ENCODE measurements at regions not wholly inside any gene's neighbourhood (a gene's known extent, or its start where the extent isn't known, plus 50 kb on each side); places are given as distances from the start of the nearest gene placed in this dataset.

- Histone ChIP-seq H3K79me1 (ENCODE audit: low read depth in 1 of 2, low read length in 2 of 2) (no peaks in the 10 kb centered on the region), H3K27me3 (ENCODE audit: control insufficient read depth, insufficient read depth, low read length) (no peaks in the 10 kb centered on the region), H3K56ac (ENCODE audit: extremely low read depth, insufficient read depth, low read length) (no peak overlapping the region), H3K9ac (ENCODE audit: low read depth, low read length) (no peak overlapping the region), H3K9me1 (ENCODE audit: insufficient read depth, low read length) (no peaks in the 10 kb centered on the region), H2BK120ac (ENCODE audit: low read depth, low read length) (no peak overlapping the region), H4K8ac (ENCODE audit: low read depth in 2 of 2, low read length in 2 of 2) (no peak overlapping the region), H3K36me3 (ENCODE audit: control insufficient read depth, insufficient read depth, low read length) (no peaks in the 10 kb centered on the region), H4K5ac (ENCODE audit: low read depth, low read length) (no peak overlapping the region), H2AK5ac (ENCODE audit: low read depth, low read length) (no peak overlapping the region), H3K27ac (ENCODE audit: insufficient read depth, low read length) (no peak overlapping the region), H2BK20ac (ENCODE audit: low read depth, low read length) (no peak overlapping the region), H2BK5ac (ENCODE audit: low read depth, low read length, poor library complexity, severe bottlenecking) (no peak overlapping the region), H3K14ac (replicated peaks; ENCODE audit: low read depth, low read length) (no peak overlapping the region), H4K91ac (ENCODE audit: insufficient read depth, low read depth, low read length) (no peak overlapping the region), H3K4me3 (ENCODE audit: insufficient read depth, low read depth, low read length) (no peak overlapping the region), H4K20me1 (ENCODE audit: insufficient read depth, low read length) (no peaks in the 10 kb centered on the region), H3K4me1 (ENCODE audit: control insufficient read depth, insufficient read depth, low read length) (no peaks in the 10 kb centered on the region), H3K4ac (ENCODE audit: low read depth, low read length) (no peak overlapping the region), H2BK15ac (ENCODE audit: low read depth, low read length) (no peak overlapping the region), H3K9me3 (ENCODE audit: control insufficient read depth, insufficient read depth, low read length) (peaks cover 11% of the 10 kb centered on the region), H2AFZ (replicated peaks; ENCODE audit: low read length, poor library complexity) (no peak overlapping the region), H3K18ac (ENCODE audit: low read depth, low read length) (no peak overlapping the region), H3K23ac (ENCODE audit: low read depth, low read length) (no peak overlapping the region), H3K4me2 (ENCODE audit: low read depth, low read length) (no peak overlapping the region), H2AK9ac (replicated peaks; ENCODE audit: low read depth, low read length, poor library complexity) (no peak overlapping the region)
- no peak for TF ChIP-seq SMC3 (IDR thresholded peaks at IDR 0.05; ENCODE audit: low read depth, low read length)
- TF ChIP-seq POLR2A (IDR thresholded peaks at IDR 0.05; ENCODE audit: low read depth, low read length) = no peak
- no peak for TF ChIP-seq RFX5 (IDR thresholded peaks at IDR 0.05; ENCODE audit: low read depth, low read length)
- intact Hi-C loops (cut with micrococcal nuclease) (no loop called here), dilution Hi-C loops (cut with HindIII; ENCODE audit: low sequenced_read_pairs, unreplicated experiment) (no loop called here), in situ Hi-C loops (cut with MboI; ENCODE audit: low sequenced_read_pairs) (no loop called here)
- CTCF ChIA-PET = interaction anchor here (0.5 kb wide), 1 partner anchor 1214 kb away, joined by 4 read pairs; no protein-coding TSS in a partner anchor
- no TSS peak for BruUV-seq (replicated peaks)
- WGBS, 2 experiments (ENCODE audit: extremely low coverage in 2 of 2, insufficient read length in 1 of 2) = no CpG with 5 or more reads among the region's 4 CpGs
- ATAC-seq (ENCODE audit: low read depth) = no peak
- POLR2A ChIA-PET (ENCODE audit: unreplicated experiment) = no interaction called here
- DNase-seq = no peak
These were observed 452.4 kb upstream of the RBFOX1 start for GRCh38 chr16:6880263-6880662.
